ENCODE measurements at regions not wholly inside any gene's neighbourhood (a gene's known extent, or its start where the extent isn't known, plus 50 kb on each side); places are given as distances from the start of the nearest gene placed in this dataset.

DNA sequence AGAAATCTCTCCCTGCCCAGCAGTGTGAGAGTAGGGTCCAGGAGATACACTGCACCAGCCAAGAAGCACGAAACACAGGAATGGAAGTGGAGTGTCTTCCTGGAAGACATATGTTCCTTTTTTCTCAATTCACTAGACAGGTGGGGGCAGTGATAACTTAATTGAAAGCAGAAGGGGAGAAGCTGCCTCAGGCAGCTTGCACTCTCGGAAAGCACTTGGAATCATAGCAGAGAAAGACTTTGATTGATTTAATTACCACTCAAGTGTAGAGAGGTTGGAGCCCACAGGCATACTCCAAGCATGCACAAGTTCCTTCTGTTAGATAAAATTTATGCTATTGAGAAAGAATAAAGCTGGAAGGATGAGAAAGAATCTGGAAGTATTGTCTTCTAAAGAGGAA is 249.4 kb downstream of the SLITRK6 start:
- TF ChIP-seq CBX3 (IDR thresholded peaks at IDR 0.05; ENCODE audit: low read depth) (no peak), SIN3A (IDR thresholded peaks at IDR 0.05; ENCODE audit: low read depth) (no peak), EZH2 (IDR thresholded peaks at IDR 0.05) (no peak), JUND (IDR thresholded peaks at IDR 0.05) (no peak), CEBPB (IDR thresholded peaks at IDR 0.05; ENCODE audit: low read depth) (no peak), SRF (IDR thresholded peaks at IDR 0.05; ENCODE audit: low read depth) (no peak)
- TF ChIP-seq, protein P1, sequence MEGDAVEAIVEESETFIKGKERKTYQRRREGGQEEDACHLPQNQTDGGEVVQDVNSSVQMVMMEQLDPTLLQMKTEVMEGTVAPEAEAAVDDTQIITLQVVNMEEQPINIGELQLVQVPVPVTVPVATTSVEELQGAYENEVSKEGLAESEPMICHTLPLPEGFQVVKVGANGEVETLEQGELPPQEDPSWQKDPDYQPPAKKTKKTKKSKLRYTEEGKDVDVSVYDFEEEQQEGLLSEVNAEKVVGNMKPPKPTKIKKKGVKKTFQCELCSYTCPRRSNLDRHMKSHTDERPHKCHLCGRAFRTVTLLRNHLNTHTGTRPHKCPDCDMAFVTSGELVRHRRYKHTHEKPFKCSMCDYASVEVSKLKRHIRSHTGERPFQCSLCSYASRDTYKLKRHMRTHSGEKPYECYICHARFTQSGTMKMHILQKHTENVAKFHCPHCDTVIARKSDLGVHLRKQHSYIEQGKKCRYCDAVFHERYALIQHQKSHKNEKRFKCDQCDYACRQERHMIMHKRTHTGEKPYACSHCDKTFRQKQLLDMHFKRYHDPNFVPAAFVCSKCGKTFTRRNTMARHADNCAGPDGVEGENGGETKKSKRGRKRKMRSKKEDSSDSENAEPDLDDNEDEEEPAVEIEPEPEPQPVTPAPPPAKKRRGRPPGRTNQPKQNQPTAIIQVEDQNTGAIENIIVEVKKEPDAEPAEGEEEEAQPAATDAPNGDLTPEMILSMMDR (IDR thresholded peaks at IDR 0.05 in 2 of 3, conservative IDR thresholded peaks at IDR 0.05 in 1 of 3; ENCODE audit: borderline replicate concordance in 1 of 3, insufficient read depth in 1 of 3, low read depth in 2 of 3, low read length in 2 of 3) = no peak
- TF ChIP-seq, protein P2, sequence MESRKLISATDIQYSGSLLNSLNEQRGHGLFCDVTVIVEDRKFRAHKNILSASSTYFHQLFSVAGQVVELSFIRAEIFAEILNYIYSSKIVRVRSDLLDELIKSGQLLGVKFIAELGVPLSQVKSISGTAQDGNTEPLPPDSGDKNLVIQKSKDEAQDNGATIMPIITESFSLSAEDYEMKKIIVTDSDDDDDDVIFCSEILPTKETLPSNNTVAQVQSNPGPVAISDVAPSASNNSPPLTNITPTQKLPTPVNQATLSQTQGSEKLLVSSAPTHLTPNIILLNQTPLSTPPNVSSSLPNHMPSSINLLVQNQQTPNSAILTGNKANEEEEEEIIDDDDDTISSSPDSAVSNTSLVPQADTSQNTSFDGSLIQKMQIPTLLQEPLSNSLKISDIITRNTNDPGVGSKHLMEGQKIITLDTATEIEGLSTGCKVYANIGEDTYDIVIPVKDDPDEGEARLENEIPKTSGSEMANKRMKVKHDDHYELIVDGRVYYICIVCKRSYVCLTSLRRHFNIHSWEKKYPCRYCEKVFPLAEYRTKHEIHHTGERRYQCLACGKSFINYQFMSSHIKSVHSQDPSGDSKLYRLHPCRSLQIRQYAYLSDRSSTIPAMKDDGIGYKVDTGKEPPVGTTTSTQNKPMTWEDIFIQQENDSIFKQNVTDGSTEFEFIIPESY (IDR thresholded peaks at IDR 0.05; ENCODE audit: extremely low read depth, insufficient replicate concordance, low read length) = no peak

All from HCT116 (cell line).